ENCODE measurements at regions not wholly inside any gene's neighbourhood (a gene's known extent, or its start where the extent isn't known, plus 50 kb on each side); places are given as distances from the start of the nearest gene placed in this dataset.
A peak's percentile ranks its signal among the peaks of the same experiment; 100 is the strongest.

DNA sequence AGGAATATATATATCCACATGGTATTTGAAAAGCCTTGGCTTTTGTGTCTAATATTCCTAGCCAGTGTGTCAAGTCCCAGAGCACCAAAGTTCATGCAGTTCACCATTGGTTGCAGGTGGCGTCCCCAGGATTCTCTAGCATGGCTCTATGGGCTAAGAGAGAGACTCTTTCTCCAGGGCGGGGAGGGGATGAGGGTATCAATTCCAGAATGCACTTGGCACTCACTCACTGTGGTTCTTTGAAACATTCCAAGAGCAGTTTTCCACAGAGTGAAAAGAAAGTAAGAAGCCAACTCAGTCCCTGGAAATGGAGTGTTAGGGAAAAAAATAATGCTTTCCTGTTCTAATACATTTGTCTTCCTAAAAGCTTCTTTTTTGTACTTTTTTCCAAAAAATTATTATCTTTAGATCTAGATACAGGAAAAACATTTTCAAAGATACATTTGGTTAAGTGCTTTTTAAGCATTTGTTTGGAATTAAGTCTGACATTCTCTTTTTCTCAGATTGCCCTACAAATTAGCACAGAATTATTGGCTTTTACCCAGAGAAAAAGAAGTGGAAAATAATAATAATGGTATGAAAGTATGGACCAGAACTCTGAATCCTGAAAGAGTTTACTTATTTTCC lies 239.9 kb downstream of the PAX3 start:
- no peak for DNase-seq (ENCODE audit: low read depth)

DNA sequence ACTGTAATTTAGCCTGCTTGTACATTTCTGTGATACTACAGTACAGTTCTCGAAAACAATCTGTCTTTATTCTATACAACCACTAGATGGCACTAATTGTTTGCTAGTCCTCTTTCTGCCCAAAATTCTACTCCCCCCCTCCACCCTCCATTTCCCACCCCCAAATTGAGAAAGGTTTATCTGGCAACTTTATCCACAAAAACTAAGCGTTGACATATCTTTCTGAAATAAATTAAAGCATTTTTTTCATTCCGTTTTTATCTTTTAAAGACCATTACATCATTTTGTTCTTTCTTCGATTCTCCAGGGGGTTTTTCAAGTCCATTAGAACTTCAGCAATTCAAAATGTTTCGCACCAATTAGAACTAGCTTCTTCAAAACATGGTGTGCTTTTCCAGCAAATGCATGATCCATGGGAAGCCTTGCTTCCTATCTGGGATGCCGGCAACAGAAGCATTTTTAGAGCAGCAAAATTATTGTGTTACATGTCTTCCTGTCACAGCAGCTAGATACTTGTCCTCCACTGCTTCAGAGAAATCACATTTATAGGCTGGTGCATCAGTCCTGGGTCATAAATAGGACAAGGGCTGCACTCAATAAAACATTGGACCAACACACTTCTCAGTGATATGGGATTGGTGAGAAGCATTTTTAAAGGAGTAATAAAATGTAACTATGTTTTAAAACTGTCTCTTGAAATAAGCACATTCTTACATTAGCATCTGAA lies 241.3 kb downstream of the PAX3 start:
- DNase-seq (ENCODE audit: low read depth): no peak

DNA sequence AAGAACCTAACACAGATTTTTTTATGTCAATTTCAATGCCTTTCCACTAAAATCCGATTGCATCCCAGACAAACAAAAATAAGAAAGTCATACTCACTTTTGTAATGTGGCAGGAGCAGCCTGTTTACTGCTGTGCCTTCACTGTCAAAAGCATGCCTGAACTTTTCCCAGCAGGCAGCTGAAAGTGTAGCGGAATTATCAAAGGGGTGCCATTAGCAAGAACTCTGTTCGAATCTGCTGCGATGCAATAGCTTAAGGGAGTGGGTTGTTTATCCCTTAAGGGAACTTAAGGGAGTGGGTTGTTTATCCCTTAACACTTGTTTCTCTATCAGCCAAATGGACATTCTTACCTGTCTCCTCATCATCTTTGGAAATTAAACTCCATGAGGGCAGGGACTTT lies 243.5 kb downstream of the PAX3 start:
- no peak for DNase-seq (ENCODE audit: low read depth)

DNA sequence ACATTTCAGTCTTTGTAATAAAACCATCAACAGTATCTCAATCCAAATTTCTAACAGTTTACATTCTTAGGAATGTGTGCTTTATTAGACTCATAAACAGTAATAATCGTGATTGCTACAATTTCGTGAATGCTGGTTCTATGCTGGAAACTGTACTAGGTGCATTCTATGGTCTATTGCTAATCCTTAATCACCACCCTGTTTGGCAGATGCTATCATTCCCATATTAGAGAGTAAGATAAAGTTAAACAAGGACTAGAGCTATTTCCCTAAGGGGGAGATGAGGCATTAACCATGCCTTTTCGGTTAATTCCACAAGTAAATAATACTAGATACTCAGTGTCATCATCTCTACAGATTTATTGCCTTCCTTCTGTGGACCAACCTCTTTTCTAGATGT lies 244.0 kb downstream of the PAX3 start:
- DNase-seq (ENCODE audit: low read depth): peak; percentile 23

DNA sequence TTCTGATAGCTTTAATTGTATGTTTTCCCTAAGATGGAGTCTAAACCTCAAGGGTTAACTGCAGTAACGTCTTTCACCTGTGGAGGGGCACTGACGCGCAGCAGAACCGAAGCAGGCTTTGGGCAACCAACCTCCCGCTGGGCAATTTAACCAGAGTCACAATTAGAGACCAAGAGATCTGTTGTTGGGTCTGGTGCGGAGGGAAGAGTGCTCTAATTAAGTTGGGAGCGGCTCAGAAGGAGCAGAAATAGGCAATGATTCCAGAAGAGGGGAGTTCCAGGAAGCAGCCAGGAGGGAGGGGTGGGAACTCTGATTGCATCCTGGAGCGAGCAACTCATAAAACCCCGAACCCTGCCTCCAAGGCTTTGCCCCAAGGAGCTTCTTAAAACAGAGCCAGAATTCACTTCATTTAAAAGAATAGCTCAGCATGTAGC lies 245.8 kb downstream of the PAX3 start:
- no peak for DNase-seq (ENCODE audit: low read depth)

DNA sequence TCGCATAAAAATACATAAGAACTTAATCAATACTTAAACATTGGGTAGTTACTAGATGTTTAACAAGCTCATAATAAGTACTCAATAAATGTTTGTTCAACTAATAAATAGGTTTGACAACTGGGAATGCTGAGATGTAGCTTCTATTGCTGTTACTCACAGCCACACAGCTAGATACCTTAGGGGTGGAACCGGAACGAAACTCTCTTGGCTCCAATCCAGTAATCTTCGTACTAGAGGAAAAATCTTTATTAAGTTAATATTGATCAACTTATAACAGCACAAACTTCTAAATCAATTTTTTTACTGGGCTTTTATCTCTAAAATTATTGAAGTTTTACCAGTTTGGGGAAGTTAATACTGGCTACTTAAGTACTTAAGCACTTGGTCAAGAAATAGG lies 247.8 kb downstream of the PAX3 start:
- DNase-seq (ENCODE audit: low read depth): no peak

DNA sequence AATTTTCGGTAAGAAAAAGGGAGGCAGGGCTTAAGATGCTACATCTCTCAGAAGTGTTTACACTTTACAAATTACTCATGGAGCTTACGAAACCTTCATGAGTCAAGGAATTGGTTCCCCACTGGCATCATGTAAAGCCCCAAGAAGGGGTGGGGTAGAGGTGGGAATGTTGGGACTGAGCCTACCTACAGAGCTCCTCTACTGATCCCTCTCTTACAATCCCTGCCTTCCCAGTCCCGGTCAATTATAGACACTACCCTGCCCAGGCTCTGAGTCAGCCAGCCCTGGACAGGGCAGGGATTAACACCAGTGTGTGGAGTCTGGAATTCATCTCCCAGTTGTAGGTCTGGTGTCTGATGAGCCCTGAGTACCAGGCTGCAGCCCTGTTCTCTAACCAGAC lies 248.9 kb downstream of the PAX3 start:
- peak; percentile 72 for DNase-seq (ENCODE audit: low read depth)

DNA sequence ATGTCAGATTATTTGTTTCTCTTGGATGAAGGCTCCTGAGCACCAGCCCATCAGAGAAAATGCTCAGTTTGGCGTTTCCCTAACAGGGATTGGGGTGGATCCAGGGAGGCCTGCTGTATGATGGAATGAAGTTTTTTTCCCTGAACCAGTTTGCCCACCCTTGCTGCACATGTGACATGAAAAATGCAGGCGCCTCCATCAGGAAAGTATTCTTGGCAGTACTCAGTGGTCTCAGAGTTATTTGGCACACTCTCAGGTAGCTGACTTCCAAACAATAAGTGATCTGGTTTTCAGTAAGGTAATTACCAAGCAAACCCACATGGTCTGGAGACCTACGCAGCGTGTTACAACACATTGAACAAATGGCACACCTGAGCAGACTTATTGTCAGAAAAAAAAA lies 254.9 kb downstream of the PAX3 start:
- DNase-seq (ENCODE audit: low read depth): no peak

DNA sequence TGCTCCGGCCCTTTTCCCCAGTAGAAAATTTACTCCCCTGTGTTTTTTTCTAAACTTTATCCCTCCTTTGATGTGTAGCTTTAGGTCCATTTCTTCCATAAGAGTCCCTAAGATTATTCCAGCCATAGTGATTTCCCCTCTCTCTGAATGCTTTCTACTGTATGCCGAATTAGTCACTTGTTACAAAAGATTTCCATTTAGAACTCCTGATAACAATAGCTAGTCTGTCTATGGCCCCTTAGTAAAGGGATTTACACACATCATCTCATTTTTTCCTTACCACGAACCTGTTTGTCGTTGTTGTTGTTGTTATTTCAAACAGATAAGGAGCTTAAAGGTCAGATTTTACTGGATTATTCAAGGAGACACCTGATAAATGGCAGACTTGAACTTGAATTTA lies 256.1 kb downstream of the PAX3 start:
- DNase-seq (ENCODE audit: low read depth): no peak

DNA sequence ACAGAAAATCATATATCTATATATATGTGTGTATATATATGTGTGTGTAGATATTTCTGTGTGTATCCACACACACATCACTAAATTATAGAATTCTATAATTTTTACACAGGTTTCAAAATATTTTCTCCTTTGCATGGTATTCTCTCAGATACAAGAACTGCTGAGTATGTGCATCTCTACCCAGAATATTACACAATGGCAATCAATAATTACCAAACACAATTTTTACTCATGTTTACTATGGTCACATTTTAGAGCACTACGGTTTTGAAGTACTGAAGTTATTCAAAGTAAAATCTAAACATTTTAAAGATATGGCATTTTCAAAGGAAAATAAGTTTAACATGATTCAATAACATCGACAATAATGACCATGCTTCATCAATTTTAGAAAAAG lies 258.5 kb downstream of the PAX3 start:
- no peak for DNase-seq (ENCODE audit: low read depth)

DNA sequence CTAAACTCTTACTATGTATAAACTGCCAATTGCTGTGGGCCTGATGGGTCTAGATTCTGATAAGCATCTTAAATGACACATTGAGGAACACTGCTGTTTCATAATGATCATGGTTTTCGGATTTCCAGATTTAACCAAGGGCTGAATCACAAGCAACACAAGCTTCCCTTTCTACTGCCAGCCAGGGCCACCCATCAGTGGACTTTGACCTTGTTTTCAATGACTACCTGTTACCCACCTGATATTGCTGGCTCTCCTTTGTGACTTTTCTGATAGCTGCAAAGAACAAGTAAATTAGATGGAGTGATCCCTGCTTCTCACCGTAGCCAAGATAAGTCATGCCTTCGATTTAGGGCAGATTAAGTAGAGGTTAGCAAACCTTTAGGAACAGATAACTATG lies 259.0 kb downstream of the PAX3 start:
- DNase-seq (ENCODE audit: low read depth): no peak

DNA sequence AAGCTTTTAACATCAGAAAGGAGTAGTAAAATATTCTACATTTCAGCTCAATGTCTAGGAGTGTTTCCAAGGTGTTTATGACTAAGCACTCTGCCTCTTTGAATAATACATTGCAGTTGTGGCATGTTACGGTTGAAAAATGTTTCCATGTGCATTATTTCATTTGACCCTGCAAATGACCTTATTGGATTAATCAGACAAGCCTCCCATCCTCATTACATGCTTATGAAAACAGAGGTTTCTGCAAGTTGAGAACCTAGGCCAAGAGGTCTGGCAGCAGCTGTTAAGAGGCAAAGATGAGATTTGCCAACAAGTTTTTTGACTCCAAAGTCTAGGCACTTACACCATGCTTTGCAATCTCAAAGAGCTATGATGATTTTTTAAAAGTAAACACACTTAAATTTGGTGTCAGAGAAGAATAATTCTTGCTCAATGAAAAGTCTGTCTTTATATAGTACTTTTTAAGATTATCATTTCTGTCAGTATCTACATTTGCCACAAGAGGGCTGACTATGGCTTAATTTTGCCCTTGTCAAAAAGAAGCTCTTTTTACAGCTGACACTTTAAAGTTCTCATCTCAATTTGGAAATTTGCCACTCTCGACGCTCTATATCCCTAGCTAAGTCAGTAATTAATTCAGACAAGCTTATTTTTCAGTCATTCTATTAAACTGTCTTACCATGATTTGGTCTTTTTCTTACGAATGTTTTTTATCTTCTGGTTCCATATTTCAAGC lies 260.6 kb downstream of the PAX3 start:
- DNase-seq (ENCODE audit: low read depth): peak; percentile 42

DNA sequence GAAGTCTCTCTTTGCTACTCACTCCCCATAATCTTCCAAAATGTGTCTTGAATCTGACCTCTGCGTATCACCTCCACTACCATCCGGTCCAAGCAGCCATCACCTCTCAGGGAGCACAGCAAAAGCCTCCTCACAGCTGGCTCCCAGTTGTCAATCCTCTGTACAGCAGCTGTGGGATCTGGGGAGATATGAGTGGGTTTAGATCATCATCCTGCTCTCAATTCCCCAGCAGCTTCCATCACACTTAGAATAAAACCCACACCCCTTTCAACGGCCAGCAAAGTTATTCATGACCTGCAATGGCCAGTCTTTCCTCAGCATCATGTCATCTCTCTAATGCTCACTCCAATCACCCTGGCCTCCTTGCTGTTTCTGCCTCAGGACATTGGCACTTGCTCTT lies 261.6 kb downstream of the PAX3 start:
- no peak for DNase-seq (ENCODE audit: low read depth)

DNA sequence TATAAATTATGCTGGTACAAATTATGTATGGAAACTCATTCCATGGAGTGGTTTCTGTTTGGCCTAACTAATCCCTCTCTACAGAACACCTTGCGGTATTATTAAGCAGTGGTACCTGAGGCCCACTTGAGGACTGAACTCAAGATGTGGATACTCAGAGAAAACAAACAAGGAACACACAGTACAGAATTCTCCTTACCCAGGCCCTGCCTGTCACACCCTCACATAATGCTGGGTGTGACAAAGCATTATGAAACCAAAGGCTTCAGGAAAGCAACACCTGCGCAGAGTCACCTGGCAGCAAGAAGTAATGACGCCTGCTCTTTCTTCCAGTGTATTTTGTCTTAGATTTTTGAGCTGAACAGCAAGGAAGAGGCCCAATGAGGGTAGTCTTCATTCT lies 264.7 kb downstream of the PAX3 start:
- DNase-seq (ENCODE audit: low read depth): no peak

DNA sequence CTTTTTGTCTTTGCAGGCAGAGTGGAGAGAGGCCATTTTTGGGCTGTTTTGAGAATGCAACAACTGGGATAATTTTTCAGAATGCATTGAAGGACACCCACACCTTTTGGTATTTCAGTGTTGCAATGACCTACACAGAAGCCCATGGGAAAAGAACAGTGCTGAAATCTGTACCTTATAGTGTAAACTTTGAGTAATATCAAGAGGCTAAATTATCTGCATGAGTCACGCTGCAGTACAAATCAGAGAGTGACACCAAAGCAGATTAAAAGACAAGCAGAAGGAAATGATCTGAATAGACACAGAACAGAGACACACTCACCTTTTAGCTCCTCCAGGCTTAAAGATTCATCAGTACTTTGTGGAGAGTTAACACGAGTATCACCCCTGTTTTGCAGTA lies 265.3 kb downstream of the PAX3 start:
- peak; percentile 94 for DNase-seq (ENCODE audit: low read depth)

DNA sequence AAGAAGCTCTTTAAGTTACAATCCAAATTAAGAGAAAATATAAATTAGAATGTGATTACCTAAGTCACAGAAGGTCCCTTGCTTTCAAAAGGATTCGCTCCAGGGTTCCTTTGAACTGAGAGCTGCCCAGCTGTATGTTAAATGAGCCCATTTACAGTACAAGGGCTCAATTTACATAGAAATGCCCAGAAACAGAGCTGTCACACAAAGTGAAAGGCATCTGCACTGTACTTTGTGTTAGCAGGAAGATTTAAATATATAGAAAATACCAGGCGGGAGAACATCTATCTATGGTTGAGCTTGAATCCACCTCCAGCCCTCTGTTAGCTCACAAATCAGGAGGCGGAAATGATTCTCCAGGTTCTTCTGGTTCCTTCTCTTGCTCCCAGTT lies 272.9 kb downstream of the PAX3 start:
- DNase-seq (ENCODE audit: low read depth): no peak

DNA sequence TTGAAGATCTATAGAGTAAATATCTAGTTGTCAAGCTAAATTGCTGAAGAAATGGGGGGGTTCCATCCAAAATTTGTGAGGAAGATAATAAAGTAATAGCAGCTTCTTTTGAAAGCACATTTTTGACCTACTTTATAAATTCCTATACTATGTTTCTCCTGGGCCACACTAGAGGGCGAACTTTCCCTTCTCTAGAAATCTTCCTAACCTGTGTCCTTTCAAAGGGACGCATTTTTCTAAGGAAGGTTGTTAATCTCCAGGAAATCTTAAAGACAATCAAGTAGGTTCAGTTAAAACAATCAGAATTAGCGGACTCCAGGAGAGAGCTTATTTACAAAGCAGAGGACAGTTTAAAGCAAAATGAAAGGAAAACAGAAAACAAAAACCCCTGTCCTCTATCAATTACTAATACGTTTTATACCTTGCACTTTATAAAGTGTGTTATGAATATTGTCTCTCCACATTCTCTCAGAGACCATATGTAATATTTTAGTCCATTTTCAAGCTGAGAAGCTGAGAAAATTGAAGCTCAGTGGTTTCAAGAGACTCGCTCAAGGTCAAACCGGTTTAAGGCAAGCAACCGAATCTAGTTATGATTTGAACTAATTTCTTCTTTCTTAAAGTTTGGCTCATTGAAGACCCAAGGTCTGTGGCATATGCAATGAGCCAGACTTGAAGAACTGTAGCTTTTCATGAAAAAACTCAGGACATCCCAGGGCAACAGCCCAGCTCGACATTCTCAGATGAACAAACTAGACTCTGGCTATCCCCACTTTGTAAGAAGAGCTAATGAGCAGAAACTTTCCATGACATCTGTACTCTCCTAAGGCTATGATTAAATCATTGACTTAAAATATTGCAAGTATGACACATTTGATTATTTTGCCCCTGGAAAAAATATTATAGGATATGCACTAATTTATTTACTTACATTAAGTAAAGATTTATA lies 273.6 kb downstream of the PAX3 start:
- peak; percentile 57 for DNase-seq (ENCODE audit: low read depth)

DNA sequence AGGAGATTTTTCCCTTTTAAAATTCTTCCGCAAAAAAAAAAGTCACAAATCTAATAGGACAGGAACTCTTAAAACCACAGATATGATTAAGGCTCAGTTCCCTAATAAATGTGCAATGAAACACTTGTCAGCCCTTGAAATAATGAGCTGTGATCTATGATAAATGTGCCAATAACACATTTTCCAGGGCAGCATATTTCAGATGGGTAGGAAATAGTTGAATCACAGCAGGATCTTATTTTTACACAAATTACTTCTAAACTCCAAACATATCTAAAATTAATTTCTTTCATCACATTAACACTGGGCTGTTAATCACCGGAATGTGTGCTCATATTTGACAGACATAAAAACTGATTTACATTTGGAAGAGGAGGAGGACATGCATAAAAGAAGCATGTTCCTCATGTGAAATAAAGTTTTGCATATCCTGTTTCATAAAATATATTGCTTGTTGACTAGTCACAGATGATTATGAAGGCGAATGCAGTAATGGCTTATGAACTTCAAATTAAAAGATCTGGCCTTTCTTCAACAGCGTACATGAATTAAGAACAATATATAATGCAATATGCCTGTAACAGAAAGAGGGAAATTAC lies 281.4 kb downstream of the PAX3 start:
- DNase-seq (ENCODE audit: low read depth): no peak

DNA sequence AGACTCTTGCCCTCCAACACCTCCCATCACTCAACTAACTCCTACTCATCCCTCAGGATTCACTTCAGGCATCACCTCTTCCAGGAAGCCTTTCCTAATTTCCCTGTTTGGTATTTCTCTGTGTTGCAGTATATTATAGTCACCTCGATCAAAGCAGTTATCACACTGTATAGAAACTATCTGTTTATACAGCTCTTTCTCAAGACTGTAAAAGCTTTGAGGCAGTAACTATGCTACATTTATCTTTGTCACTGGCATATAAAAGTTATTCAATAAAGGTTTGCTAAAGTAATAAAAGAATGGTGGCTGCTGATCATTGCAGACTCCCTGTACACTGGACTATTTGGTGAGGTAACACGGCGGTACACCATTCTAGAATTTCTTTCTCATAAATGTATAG lies 284.9 kb downstream of the PAX3 start:
- DNase-seq (ENCODE audit: low read depth): no peak

DNA sequence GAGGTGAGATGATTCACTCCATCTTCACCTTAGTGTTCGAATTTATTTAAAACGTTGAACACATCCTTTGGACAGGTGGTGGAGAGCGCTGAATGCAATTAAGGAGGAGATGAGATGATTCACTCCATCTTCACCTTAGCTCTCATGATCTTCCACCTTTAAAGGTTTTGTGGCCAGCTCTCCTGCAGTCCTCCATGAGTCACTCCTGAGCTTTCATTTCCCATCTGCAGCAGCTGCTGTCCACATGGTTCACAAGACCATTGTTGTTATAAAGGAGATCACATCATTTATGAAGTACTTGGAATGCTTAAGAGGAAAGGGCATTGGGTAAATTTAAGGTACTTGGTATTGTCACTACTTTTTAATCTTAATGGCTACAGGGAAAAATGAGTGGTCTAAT lies 298.5 kb downstream of the PAX3 start:
- peak; percentile 73 for DNase-seq (ENCODE audit: low read depth)

DNA sequence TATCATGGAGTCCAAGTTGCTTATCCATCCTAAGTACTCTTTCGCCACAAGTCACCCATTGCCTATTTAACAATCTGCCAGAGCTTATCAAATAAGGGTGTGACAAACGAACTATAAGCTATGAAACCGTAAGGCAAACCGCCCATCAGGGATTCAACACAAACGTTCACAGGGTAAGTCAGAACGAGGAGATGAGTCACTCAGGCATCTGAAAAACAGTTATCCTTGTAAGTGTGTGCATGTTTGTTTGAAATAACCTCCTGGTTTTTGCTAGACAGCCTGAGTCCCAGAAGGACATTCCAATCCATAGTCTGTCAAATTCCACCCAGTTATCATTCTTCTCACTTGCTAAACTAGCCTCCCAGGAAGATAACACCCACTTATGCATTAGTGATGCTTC lies 299.1 kb downstream of the PAX3 start:
- DNase-seq (ENCODE audit: low read depth): peak; percentile 91

DNA sequence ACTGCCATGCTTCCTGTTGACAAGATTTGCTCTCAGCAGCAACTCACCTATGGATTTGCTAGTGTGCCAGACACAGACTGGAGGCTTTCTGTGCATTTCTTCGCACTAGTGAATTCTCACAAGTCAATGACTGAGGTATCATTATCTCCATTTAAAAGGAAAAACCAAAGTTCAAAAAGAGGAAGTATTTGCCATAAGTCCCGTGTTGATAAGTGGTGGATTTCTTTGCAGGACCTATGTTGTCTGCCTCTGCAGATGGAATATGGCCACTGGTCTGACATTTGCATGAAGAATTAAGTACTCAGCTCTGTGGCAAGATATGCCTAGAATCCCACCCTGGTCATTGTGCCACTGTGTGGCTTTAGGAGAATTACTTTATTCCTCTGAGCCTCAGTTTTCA lies 299.6 kb downstream of the PAX3 start:
- no peak for DNase-seq (ENCODE audit: low read depth)

Measured in amniotic epithelial cell (primary cell).